GM12865 (cell line): ENCODE measurements at regions not wholly inside any gene's neighbourhood (a gene's known extent, or its start where the extent isn't known, plus 50 kb on each side); places are given as distances from the start of the nearest gene placed in this dataset.

Experiments used
- DNase-seq: peaks from one replicate; pipeline ENCODE4 v3.0.0; 2010; ENCODE audit warnings: low read depth
- H3K4me3 ChIP-seq: 2 replicates; pipeline ENCODE4 v1.5.1; 2011; ENCODE audit warnings: mild to moderate bottlenecking, low read depth, low read length, control low read depth
- TF ChIP-seq, protein P1 (sequence below): IDR thresholded peaks from 2 replicates; pipeline ENCODE4 v1.5.1; 2011; ENCODE audit warnings: low read length, control low read depth, low read depth, inconsistent platforms; ENCODE audit not compliant: insufficient read depth; ENCODE audit errors: missing control alignments

DNA sequence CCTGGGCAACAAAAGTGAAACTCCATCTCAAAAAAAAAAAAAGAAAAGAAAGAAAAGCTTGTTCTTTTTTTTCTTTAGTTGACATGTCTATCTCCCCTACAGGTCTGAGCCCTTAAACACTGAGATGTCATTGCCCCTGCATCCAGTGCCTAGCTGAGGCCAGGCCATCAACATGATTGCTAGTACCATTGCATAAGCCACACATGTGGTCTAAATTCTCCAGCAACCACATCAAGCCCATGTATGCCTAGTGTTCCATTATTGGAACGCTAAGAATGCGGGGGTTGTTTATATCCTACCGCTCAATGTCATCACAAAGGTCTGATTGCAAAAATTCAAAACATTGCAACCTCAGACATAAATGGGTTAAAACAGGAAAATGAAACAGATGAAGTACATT, 62.7 kb downstream of the NPTX2 start:
- no peak for DNase-seq
- no peak overlapping the region for H3K4me3 ChIP-seq
- TF ChIP-seq, protein P1, sequence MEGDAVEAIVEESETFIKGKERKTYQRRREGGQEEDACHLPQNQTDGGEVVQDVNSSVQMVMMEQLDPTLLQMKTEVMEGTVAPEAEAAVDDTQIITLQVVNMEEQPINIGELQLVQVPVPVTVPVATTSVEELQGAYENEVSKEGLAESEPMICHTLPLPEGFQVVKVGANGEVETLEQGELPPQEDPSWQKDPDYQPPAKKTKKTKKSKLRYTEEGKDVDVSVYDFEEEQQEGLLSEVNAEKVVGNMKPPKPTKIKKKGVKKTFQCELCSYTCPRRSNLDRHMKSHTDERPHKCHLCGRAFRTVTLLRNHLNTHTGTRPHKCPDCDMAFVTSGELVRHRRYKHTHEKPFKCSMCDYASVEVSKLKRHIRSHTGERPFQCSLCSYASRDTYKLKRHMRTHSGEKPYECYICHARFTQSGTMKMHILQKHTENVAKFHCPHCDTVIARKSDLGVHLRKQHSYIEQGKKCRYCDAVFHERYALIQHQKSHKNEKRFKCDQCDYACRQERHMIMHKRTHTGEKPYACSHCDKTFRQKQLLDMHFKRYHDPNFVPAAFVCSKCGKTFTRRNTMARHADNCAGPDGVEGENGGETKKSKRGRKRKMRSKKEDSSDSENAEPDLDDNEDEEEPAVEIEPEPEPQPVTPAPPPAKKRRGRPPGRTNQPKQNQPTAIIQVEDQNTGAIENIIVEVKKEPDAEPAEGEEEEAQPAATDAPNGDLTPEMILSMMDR = no peak

DNA sequence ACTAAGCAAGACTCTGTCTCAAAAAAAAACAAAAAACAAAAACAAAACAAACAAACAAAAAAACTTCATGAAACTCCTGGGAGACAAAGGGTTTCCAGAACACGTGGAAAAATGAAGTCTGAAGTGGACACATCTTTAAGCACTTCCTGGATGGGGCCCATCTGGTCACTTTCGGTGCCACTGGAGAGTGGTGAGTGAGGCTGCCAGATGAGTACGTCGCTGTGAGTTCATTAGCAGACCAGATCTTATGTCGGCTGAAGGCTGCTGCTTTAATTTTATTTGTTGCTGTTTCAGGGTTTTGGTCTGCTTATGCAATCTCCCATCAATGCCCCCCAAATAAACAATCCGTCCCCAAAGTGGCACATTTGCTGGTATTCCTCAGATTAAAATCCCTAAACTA, 64.4 kb downstream of the NPTX2 start:
- H3K4me3 ChIP-seq = no peak overlapping the region
- TF ChIP-seq, protein P1 = no peak
- no peak for DNase-seq

DNA sequence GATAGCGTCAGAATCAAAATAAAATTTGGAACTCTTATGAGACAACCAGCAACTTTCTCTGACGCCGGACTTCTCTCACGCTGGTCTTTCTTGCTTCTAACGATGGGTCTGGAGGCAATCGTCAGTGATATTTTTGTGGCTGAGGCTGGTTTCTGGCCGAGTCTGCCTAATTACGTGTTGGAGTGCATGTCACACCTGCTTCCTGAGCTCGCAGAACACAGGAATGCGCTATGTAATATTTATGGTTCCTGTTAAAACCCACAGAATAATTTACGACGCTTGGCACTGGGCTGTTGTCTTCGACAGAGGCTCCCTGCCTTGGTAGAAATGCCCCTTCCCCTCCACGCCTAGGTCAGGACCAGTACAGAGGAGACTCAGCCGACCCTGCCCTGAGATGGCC, 64.9 kb downstream of the NPTX2 start:
- TF ChIP-seq, protein P1 = no peak
- H3K4me3 ChIP-seq = no peak overlapping the region
- DNase-seq = peak; percentile 7

DNA sequence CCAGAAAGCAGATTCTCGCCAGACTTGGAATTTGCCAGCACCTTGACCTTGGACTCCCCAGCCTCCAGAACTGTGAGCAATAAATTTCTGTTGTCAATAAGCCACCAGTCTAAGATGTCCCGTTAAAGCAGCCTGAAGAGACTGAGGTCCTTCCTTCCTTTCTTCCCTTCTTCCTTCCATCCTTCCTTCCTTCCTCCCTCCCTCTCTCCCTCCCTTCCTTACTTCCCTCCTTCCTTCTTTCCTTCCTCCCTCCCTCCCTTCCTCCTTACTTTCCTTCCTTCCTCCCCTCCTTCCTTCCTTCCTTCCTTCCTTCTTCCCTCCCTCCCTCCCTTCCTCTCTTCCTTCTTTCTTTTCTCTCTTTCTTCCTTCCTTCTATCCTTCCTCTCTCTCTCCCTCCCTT, 66.4 kb downstream of the NPTX2 start:
- TF ChIP-seq, protein P1 = no peak
- DNase-seq = no peak
- H3K4me3 ChIP-seq = no peak overlapping the region

DNA sequence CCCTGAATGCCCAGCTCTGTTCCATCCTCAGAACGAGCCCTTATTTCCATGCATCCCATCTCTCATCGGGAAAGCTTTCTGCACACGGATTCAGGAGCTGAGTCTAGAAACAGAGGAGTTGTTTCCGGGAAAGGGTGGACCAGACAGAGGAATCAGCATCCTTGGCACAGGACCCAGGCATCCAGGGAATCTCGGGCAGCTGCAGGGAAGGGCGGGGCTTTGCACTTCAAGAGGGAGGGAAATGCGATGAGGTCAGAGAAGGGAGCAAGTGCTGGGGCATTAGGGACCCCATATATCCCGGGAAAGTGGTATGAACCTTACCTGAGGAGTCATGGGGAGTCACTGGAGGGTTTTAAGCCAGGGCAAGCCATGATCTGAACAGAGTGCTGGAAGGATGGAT, 68.5 kb downstream of the NPTX2 start:
- no peak for DNase-seq
- TF ChIP-seq, protein P1 = no peak
- H3K4me3 ChIP-seq = no peak overlapping the region

DNA sequence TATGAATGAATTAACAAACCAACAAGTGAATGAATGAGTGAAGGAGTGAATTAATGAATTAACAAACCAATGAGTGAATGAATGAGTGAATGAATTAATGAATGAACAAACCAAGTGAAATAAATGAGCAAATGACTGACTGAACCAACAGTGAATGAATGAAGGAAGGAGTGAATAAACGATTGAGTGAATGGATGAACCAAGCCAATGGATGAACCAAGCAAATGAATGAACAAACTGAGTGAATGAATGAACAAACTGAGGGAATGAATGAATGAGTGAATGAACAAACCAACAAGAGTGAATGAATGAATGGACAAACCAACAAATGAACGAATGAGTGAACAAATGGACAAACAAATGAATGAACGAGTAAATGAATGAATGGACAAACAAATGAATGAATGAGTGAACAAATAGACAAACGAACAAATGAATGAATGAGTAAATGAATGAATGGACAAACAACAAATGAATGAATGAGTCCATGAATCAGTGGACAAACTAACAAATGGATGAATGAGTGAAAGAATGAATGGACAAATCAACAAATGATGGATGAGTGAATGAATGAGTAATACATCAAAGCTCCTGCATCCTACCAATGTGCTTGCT, 69.5 kb downstream of the NPTX2 start:
- no peak overlapping the region for H3K4me3 ChIP-seq
- TF ChIP-seq, protein P1 = no peak
- no peak for DNase-seq

DNA sequence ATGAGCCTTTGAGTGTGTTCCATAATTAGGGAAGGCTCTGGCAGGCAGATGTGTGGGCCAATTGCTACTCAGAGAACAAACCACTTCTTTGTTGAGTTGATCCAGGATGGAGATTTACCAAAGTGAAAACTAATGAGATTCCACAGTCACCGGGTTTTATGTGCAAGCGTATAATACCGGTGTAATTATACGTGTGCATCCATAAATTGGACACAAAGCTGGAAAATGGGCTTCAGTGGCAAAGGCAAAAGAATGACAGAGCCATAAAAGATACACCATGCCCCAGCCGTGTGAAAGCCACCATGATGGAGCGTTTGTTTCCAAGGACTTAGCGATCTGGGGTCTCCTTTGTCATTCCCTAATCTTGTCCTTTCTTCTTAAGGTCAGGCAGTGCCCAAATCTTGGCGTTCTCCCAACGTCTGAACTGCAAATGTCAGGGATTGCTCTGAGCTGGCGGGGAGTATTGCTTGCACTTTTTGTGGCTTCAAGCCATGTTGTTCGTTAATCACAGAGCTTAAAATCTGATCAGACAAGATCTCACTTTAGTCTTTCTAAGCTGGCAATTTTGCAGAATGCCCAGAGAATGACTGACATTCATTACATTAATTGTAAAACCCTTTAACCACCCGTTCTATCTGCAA, 70.1 kb downstream of the NPTX2 start:
- no peak overlapping the region for H3K4me3 ChIP-seq
- no peak for DNase-seq
- TF ChIP-seq, protein P1 = no peak
